H7 (cell line): ENCODE measurements at regions not wholly inside any gene's neighbourhood (a gene's known extent, or its start where the extent isn't known, plus 50 kb on each side); places are given as distances from the start of the nearest gene placed in this dataset.

ENCODE experiments used
- DNase-seq: peaks from one replicate; pipeline ENCODE4 v3.0.0; 2012
- H3K27me3 ChIP-seq: 2 replicates; pipeline ENCODE4 v1.6.0; 2011; ENCODE audit warnings: mild to moderate bottlenecking, low read length; ENCODE audit not compliant: control insufficient read depth, insufficient read depth
- H3K36me3 ChIP-seq: replicated peaks from 2 replicates; pipeline ENCODE4 v1.5.1; 2011; ENCODE audit warnings: low read length; ENCODE audit not compliant: control insufficient read depth, insufficient read depth
- H3K4me3 ChIP-seq: 2 replicates; pipeline ENCODE4 v1.5.1; 2011; ENCODE audit warnings: low read depth, mild to moderate bottlenecking, control low read depth, low read length, moderate library complexity; ENCODE audit not compliant: insufficient read depth

GRCh38 chr12:34342048-34342447, 319.8 kb downstream of the ALG10 start:
- peak; percentile 23 for DNase-seq
- Histone ChIP-seq H3K36me3 (no peaks in the 10 kb centered on the region), H3K4me3 (no peak overlapping the region), H3K27me3 (peaks cover 3% of the 10 kb centered on the region; the same call in 1 of the 2 replicates)

- H3K4me3 ChIP-seq = no peak overlapping the region
- peak; percentile 33 for DNase-seq
- H3K27me3 ChIP-seq = peaks cover 3% of the 10 kb centered on the region; the same call in 1 of the 2 replicates
- no peaks in the 10 kb centered on the region for H3K36me3 ChIP-seq
Measured at GRCh38 chr12:34343345-34343744, 321.0 kb downstream of the ALG10 start.

- Histone ChIP-seq H3K4me3 (no peak overlapping the region), H3K36me3 (no peaks in the 10 kb centered on the region), H3K27me3 (peaks cover 3% of the 10 kb centered on the region; the same call in 1 of the 2 replicates)
- no peak for DNase-seq
Measured at GRCh38 chr12:34343766-34344165, 321.5 kb downstream of the ALG10 start.

GRCh38 chr12:34344851-34345522, 322.7 kb downstream of the ALG10 start:
- DNase-seq = peak; percentile 40
- H3K36me3 ChIP-seq = no peaks in the 10 kb centered on the region
- H3K27me3 ChIP-seq = peaks cover 3% of the 10 kb centered on the region; the same call in 1 of the 2 replicates
- no peak overlapping the region for H3K4me3 ChIP-seq

GRCh38 chr12:34345801-34346200, 323.5 kb downstream of the ALG10 start:
- Histone ChIP-seq H3K27me3 (no peaks in the 10 kb centered on the region; the same call in 1 of the 2 replicates), H3K4me3 (no peak overlapping the region), H3K36me3 (no peaks in the 10 kb centered on the region)
- DNase-seq = peak; percentile 44

- H3K4me3 ChIP-seq = no peak overlapping the region
- no peak for DNase-seq
- no peaks in the 10 kb centered on the region for H3K27me3 ChIP-seq
- H3K36me3 ChIP-seq = no peaks in the 10 kb centered on the region
Measured at GRCh38 chr12:34346372-34347034, 324.2 kb downstream of the ALG10 start.

- DNase-seq = no peak
- Histone ChIP-seq H3K4me3 (no peak overlapping the region), H3K27me3 (no peaks in the 10 kb centered on the region; the same call in 1 of the 2 replicates), H3K36me3 (no peaks in the 10 kb centered on the region)
Measured at GRCh38 chr12:34347367-34347766, 325.1 kb downstream of the ALG10 start.

- H3K27me3 ChIP-seq = no peaks in the 10 kb centered on the region; the same call in 1 of the 2 replicates
- DNase-seq = no peak
- no peaks in the 10 kb centered on the region for H3K36me3 ChIP-seq
- no peak overlapping the region for H3K4me3 ChIP-seq
Measured at GRCh38 chr12:34348064-34348463, 325.8 kb downstream of the ALG10 start.

GRCh38 chr12:34348836-34349672, 326.8 kb downstream of the ALG10 start:
- DNase-seq = no peak
- no peak overlapping the region for H3K4me3 ChIP-seq
- no peaks in the 10 kb centered on the region; the same call in 1 of the 2 replicates for H3K27me3 ChIP-seq
- H3K36me3 ChIP-seq = no peaks in the 10 kb centered on the region

- H3K27me3 ChIP-seq = no peaks in the 10 kb centered on the region; the same call in 1 of the 2 replicates
- H3K4me3 ChIP-seq = no peak overlapping the region
- DNase-seq = no peak
- H3K36me3 ChIP-seq = no peaks in the 10 kb centered on the region
Measured at GRCh38 chr12:34349673-34349961, 327.3 kb downstream of the ALG10 start.

GRCh38 chr12:34350092-34351041, 328.1 kb downstream of the ALG10 start:
- no peaks in the 10 kb centered on the region for H3K36me3 ChIP-seq
- DNase-seq = no peak
- H3K27me3 ChIP-seq = no peaks in the 10 kb centered on the region; the same call in 1 of the 2 replicates
- H3K4me3 ChIP-seq = no peak overlapping the region

GRCh38 chr12:34352098-34352497, 329.8 kb downstream of the ALG10 start:
- Histone ChIP-seq H3K27me3 (no peaks in the 10 kb centered on the region; the same call in 1 of the 2 replicates), H3K36me3 (no peaks in the 10 kb centered on the region), H3K4me3 (no peak overlapping the region)
- no peak for DNase-seq

- Histone ChIP-seq H3K27me3 (no peaks in the 10 kb centered on the region; the same call in 1 of the 2 replicates), H3K36me3 (no peaks in the 10 kb centered on the region), H3K4me3 (no peak overlapping the region)
- DNase-seq = no peak
Measured at GRCh38 chr12:34354239-34355200, 332.2 kb downstream of the ALG10 start.
